ENCODE measurements at regions not wholly inside any gene's neighbourhood (a gene's known extent, or its start where the extent isn't known, plus 50 kb on each side); places are given as distances from the start of the nearest gene placed in this dataset.

- no peak overlapping the region for H3K9ac ChIP-seq
- H3K4me1 ChIP-seq = no peaks in the 10 kb centered on the region
- H3K4me2 ChIP-seq = no peak overlapping the region
- H4K20me1 ChIP-seq (ENCODE audit: low read depth) = no peaks in the 10 kb centered on the region
- H3F3A ChIP-seq (ENCODE audit: low read depth) = no peaks in the 10 kb centered on the region
- H3K4me3 ChIP-seq = no peak overlapping the region
- no peak for TF ChIP-seq EZH2phosphoT487 (IDR thresholded peaks at IDR 0.05)
- TF ChIP-seq, protein P1, sequence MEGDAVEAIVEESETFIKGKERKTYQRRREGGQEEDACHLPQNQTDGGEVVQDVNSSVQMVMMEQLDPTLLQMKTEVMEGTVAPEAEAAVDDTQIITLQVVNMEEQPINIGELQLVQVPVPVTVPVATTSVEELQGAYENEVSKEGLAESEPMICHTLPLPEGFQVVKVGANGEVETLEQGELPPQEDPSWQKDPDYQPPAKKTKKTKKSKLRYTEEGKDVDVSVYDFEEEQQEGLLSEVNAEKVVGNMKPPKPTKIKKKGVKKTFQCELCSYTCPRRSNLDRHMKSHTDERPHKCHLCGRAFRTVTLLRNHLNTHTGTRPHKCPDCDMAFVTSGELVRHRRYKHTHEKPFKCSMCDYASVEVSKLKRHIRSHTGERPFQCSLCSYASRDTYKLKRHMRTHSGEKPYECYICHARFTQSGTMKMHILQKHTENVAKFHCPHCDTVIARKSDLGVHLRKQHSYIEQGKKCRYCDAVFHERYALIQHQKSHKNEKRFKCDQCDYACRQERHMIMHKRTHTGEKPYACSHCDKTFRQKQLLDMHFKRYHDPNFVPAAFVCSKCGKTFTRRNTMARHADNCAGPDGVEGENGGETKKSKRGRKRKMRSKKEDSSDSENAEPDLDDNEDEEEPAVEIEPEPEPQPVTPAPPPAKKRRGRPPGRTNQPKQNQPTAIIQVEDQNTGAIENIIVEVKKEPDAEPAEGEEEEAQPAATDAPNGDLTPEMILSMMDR (IDR thresholded peaks at IDR 0.05) = no peak
- no peak for TF ChIP-seq EZH2 (IDR thresholded peaks at IDR 0.05)
- H3K4me3 Mint-ChIP-seq = no peak overlapping the region
- H3K4me1 Mint-ChIP-seq = peaks cover 3% of the 10 kb centered on the region
- no peaks in the 10 kb centered on the region for H3K27me3 ChIP-seq
- no peaks in the 10 kb centered on the region for H3K9me3 Mint-ChIP-seq
- H3K36me3 ChIP-seq = no peaks in the 10 kb centered on the region
- no peaks in the 10 kb centered on the region for H3K79me2 ChIP-seq (ENCODE audit: low read depth)
- H3K27ac ChIP-seq = no peak overlapping the region
- H3K36me3 Mint-ChIP-seq = no peaks in the 10 kb centered on the region
- no peak overlapping the region for H2AFZ ChIP-seq (replicated peaks)
- no peak for DNase-seq (ENCODE audit: low spot score)
- no peak overlapping the region for H3K27ac Mint-ChIP-seq
- H3K9me3 ChIP-seq (ENCODE audit: low read depth) = no peaks in the 10 kb centered on the region
- H3K27me3 Mint-ChIP-seq (ENCODE audit: insufficient read depth, low read depth) = peaks cover 7% of the 10 kb centered on the region
These were observed 169.8 kb upstream of the STK32A start for GRCh38 chr5:147065071-147065470.

- Mint-ChIP-seq H3K27ac (no peak overlapping the region), H3K4me3 (no peak overlapping the region), H3K27me3 (ENCODE audit: insufficient read depth, low read depth) (peaks cover 7% of the 10 kb centered on the region), H3K36me3 (no peaks in the 10 kb centered on the region), H3K4me1 (peaks cover 16% of the 10 kb centered on the region), H3K9me3 (no peaks in the 10 kb centered on the region)
- no peak for DNase-seq (ENCODE audit: low spot score)
- H3K9ac ChIP-seq = no peak overlapping the region
- H3K27ac ChIP-seq = no peak overlapping the region
- TF ChIP-seq, protein P1 (IDR thresholded peaks at IDR 0.05) = no peak
- TF ChIP-seq EZH2 (IDR thresholded peaks at IDR 0.05) = no peak
- TF ChIP-seq EZH2phosphoT487 (IDR thresholded peaks at IDR 0.05) = no peak
- no peak overlapping the region for H3K4me2 ChIP-seq
- no peak overlapping the region for H3K4me3 ChIP-seq
- no peaks in the 10 kb centered on the region for H3K27me3 ChIP-seq
- no peaks in the 10 kb centered on the region for H3K79me2 ChIP-seq (ENCODE audit: low read depth)
- H3K4me1 ChIP-seq = no peaks in the 10 kb centered on the region
- no peaks in the 10 kb centered on the region for H3K9me3 ChIP-seq (ENCODE audit: low read depth)
- H2AFZ ChIP-seq (replicated peaks) = no peak overlapping the region
- H4K20me1 ChIP-seq (ENCODE audit: low read depth) = no peaks in the 10 kb centered on the region
- no peaks in the 10 kb centered on the region for H3F3A ChIP-seq (ENCODE audit: low read depth)
- no peaks in the 10 kb centered on the region for H3K36me3 ChIP-seq
These were observed 165.8 kb upstream of the STK32A start for GRCh38 chr5:147068998-147069397.

GRCh38 chr5:147072622-147073021, 162.2 kb upstream of the STK32A start:
- Histone ChIP-seq H3K27ac (no peak overlapping the region), H3K4me3 (no peak overlapping the region), H2AFZ (replicated peaks) (no peak overlapping the region), H3K36me3 (no peaks in the 10 kb centered on the region), H3K9ac (no peak overlapping the region), H3K79me2 (ENCODE audit: low read depth) (no peaks in the 10 kb centered on the region), H4K20me1 (ENCODE audit: low read depth) (no peaks in the 10 kb centered on the region), H3K9me3 (ENCODE audit: low read depth) (no peaks in the 10 kb centered on the region), H3F3A (ENCODE audit: low read depth) (no peaks in the 10 kb centered on the region), H3K4me2 (no peak overlapping the region), H3K27me3 (no peaks in the 10 kb centered on the region), H3K4me1 (no peaks in the 10 kb centered on the region)
- Mint-ChIP-seq H3K4me3 (no peak overlapping the region), H3K36me3 (no peaks in the 10 kb centered on the region), H3K9me3 (no peaks in the 10 kb centered on the region), H3K27me3 (ENCODE audit: insufficient read depth, low read depth) (no peaks in the 10 kb centered on the region), H3K27ac (no peak overlapping the region), H3K4me1 (peaks cover 16% of the 10 kb centered on the region)
- no peak for DNase-seq (ENCODE audit: low spot score)
- no peak for TF ChIP-seq EZH2phosphoT487 (IDR thresholded peaks at IDR 0.05)
- no peak for TF ChIP-seq EZH2 (IDR thresholded peaks at IDR 0.05)
- TF ChIP-seq, protein P1 (IDR thresholded peaks at IDR 0.05) = no peak
